H1 (cell line): ENCODE measurements at regions not wholly inside any gene's neighbourhood (a gene's known extent, or its start where the extent isn't known, plus 50 kb on each side); places are given as distances from the start of the nearest gene placed in this dataset.

ENCODE experiments used
- CTCF ChIA-PET: fragments of 300-600 bp; sonication (Branson Sonifier 250); formaldehyde crosslinking; loops from one replicate; lab custom pipeline; 2021; ENCODE audit not compliant: partially characterized antibody; lab: Charles Lee
- POLR2A ChIA-PET: fragments of 300-600 bp; sonication (Branson Sonifier 250); formaldehyde crosslinking; loops from one replicate; lab custom pipeline; 2021; ENCODE audit warnings: inconsistent platforms; ENCODE audit not compliant: partially characterized antibody; lab: Charles Lee
- DNase-seq, 2 experiments: peaks; one replicate each; pipeline versions ENCODE4 v3.0.0 to v3.0.0-alpha.2; 2010 to 2022; ENCODE audit warnings: low spot score in 2 of 2, low read depth in 1 of 2, mixed read lengths in 1 of 2
- FAIRE-seq: peaks from 2 replicates; lab custom pipeline; 2011; peaks lifted over from hg19 to GRCh38; lab: Jason Lieb, UNC
- H2AFZ ChIP-seq: 2 replicates; pipeline ENCODE4 v1.8.1; 2012; ENCODE audit warnings: low read length, inconsistent platforms
- H2AK5ac ChIP-seq: 2 replicates; pipeline ENCODE4 v1.6.1; 2013; ENCODE audit warnings: low read depth, low read length
- H2BK120ac ChIP-seq: replicated peaks from 2 replicates; pipeline ENCODE3; 2013; ENCODE audit warnings: low read depth, low read length, inconsistent platforms
- H2BK12ac ChIP-seq: 2 replicates; pipeline ENCODE4 v1.6.1; 2013; ENCODE audit warnings: low read depth, low read length
- H2BK15ac ChIP-seq: 2 replicates; pipeline ENCODE4 v1.6.1; 2013; ENCODE audit warnings: low read length
- H2BK20ac ChIP-seq: 2 replicates; pipeline ENCODE4 v1.6.1; 2013; ENCODE audit warnings: low read length
- H2BK5ac ChIP-seq: 2 replicates; pipeline ENCODE4 v1.6.1; 2013; ENCODE audit warnings: low read depth, low read length
- H3K14ac ChIP-seq: 2 replicates; pipeline ENCODE4 v1.6.1; 2013; ENCODE audit warnings: inconsistent platforms; ENCODE audit not compliant: insufficient read length
- H3K18ac ChIP-seq: 2 replicates; pipeline ENCODE4 v1.6.1; 2013; ENCODE audit warnings: low read length; ENCODE audit errors: extremely low read depth
- H3K23ac ChIP-seq: 2 replicates; pipeline ENCODE4 v1.6.1; 2013; ENCODE audit warnings: inconsistent platforms; ENCODE audit not compliant: insufficient read length
- H3K23me2 ChIP-seq: 2 replicates; pipeline ENCODE4 v1.6.1; 2013; ENCODE audit warnings: low read depth, low read length
- H3K27ac ChIP-seq: 2 replicates; pipeline ENCODE4 v1.6.1; 2011; ENCODE audit warnings: low read depth, low read length, inconsistent platforms
- H3K27me3 ChIP-seq, 4 experiments: replicated peaks in 1 of 4; 1 replicate in 1 of 4; 2 replicates in 3 of 4; pipeline versions ENCODE4 v1.6.1 to v1.8.1; 2011 to 2013; ENCODE audit warnings: low read length in 3 of 4, mild to moderate bottlenecking in 3 of 4, inconsistent platforms in 2 of 4, mixed read lengths in 2 of 4, moderate library complexity in 1 of 4; ENCODE audit not compliant: control insufficient read depth in 3 of 4, insufficient read depth in 3 of 4; ENCODE audit errors: extremely low read depth in 1 of 4
- H3K36me3 ChIP-seq, 4 experiments: 2 replicates each; pipeline versions ENCODE4 v1.6.1 to v1.8.1; 2011 to 2013; ENCODE audit warnings: mild to moderate bottlenecking in 4 of 4, low read length in 3 of 4, moderate library complexity in 2 of 4, control low read depth in 1 of 4, inconsistent platforms in 1 of 4; ENCODE audit not compliant: insufficient read depth in 4 of 4, control insufficient read depth in 2 of 4
- H3K4ac ChIP-seq: replicated peaks from 2 replicates; pipeline ENCODE3; 2013; ENCODE audit warnings: low read length, low read depth, mixed read lengths, inconsistent platforms; ENCODE audit not compliant: insufficient read length
- H3K4me1 ChIP-seq, 4 experiments: replicated peaks in 1 of 4; 1 replicate in 1 of 4; 2 replicates in 3 of 4; pipeline versions ENCODE4 v1.6.1 to v1.8.1; 2011 to 2013; ENCODE audit warnings: low read length in 3 of 4, inconsistent platforms in 2 of 4, mixed read lengths in 1 of 4; ENCODE audit not compliant: insufficient read depth in 4 of 4, control insufficient read depth in 3 of 4
- H3K4me2 ChIP-seq, 2 experiments: 2 replicates each; pipeline versions ENCODE4 v1.6.1 to v1.8.1; 2011 to 2013; ENCODE audit warnings: low read depth in 2 of 2, low read length in 2 of 2, control low read depth in 1 of 2, inconsistent platforms in 1 of 2, mild to moderate bottlenecking in 1 of 2; ENCODE audit not compliant: insufficient read depth in 1 of 2
- H3K4me3 ChIP-seq, 4 experiments: fragments of 200-600, 300-600 bp in 1 of 4; sonication (generic), shearing (Covaris generic), sonication (Bioruptor Twin) in 1 of 4; 2 replicates each; pipeline versions ENCODE4 v1.5.1 to v1.8.1; 2011 to 2016; ENCODE audit warnings: low read length in 4 of 4, low read depth in 3 of 4, control low read depth in 2 of 4, inconsistent platforms in 2 of 4, mild to moderate bottlenecking in 2 of 4, mixed read lengths in 1 of 4, moderate library complexity in 1 of 4; ENCODE audit not compliant: insufficient read depth in 2 of 4; ENCODE audit errors: extremely low read depth in 1 of 4
- H3K56ac ChIP-seq: replicated peaks from 2 replicates; pipeline ENCODE3; 2013; ENCODE audit warnings: low read depth, mild to moderate bottlenecking, mixed read lengths, low read length, inconsistent platforms; ENCODE audit not compliant: insufficient read length
- H3K79me1 ChIP-seq: 2 replicates; pipeline ENCODE4 v1.6.1; 2013; ENCODE audit warnings: low read depth, low read length, control low read depth
- H3K79me2 ChIP-seq, 2 experiments: 2 replicates each; pipeline versions ENCODE4 v1.6.1 to v1.8.1; 2012 to 2013; ENCODE audit warnings: low read length in 2 of 2, mild to moderate bottlenecking in 2 of 2, inconsistent platforms in 1 of 2; ENCODE audit not compliant: insufficient read depth in 2 of 2, control insufficient read depth in 1 of 2
- H3K9ac ChIP-seq, 4 experiments: replicated peaks in 1 of 4; 1 replicate in 1 of 4; 2 replicates in 3 of 4; pipeline versions ENCODE4 v1.6.1 to v1.8.1; 2011 to 2013; ENCODE audit warnings: low read depth in 3 of 4, low read length in 3 of 4, control low read depth in 2 of 4, mild to moderate bottlenecking in 2 of 4, moderate library complexity in 2 of 4, inconsistent platforms in 1 of 4; ENCODE audit errors: extremely low read depth in 1 of 4
- H3K9me3 ChIP-seq, 2 experiments: 2 replicates each; pipeline versions ENCODE4 v1.6.1 to v1.8.1; 2012 to 2013; ENCODE audit warnings: mild to moderate bottlenecking in 2 of 2, moderate library complexity in 2 of 2, control low read depth in 1 of 2, inconsistent platforms in 1 of 2, low read depth in 1 of 2, low read length in 1 of 2, mixed read lengths in 1 of 2; ENCODE audit not compliant: insufficient read depth in 2 of 2
- H4K20me1 ChIP-seq, 2 experiments: replicated peaks in 1 of 2; 2 replicates each; pipeline versions ENCODE3 to v1.8.1; 2011 to 2013; ENCODE audit warnings: inconsistent platforms in 2 of 2, low read length in 2 of 2, mild to moderate bottlenecking in 1 of 2; ENCODE audit not compliant: insufficient read depth in 2 of 2, control insufficient read depth in 1 of 2
- H4K5ac ChIP-seq: 2 replicates; pipeline ENCODE4 v1.6.1; 2013; ENCODE audit warnings: low read length, low read depth, mixed read lengths, inconsistent platforms; ENCODE audit not compliant: insufficient read length
- H4K8ac ChIP-seq: 2 replicates; pipeline ENCODE4 v1.8.0; 2013; ENCODE audit warnings: mild to moderate bottlenecking, moderate library complexity, low read length, inconsistent platforms; ENCODE audit not compliant: insufficient read depth; ENCODE audit errors: extremely low read depth
- H4K91ac ChIP-seq: replicated peaks from 2 replicates; pipeline ENCODE3; 2013; ENCODE audit warnings: low read length, mixed read lengths, inconsistent platforms; ENCODE audit not compliant: insufficient read length
- HDAC2 ChIP-seq, 2 experiments: fragments of 300-600 bp in 1 of 2; sonication (generic) in 1 of 2; IDR thresholded peaks; 2 replicates each; pipeline ENCODE4 v1.6.1; 2011 to 2012; ENCODE audit warnings: low read depth in 2 of 2, low read length in 2 of 2, mild to moderate bottlenecking in 2 of 2, moderate library complexity in 2 of 2, borderline replicate concordance in 1 of 2, inconsistent platforms in 1 of 2
- MAX ChIP-seq: IDR thresholded peaks from 2 replicates; pipeline ENCODE4 v1.6.1; 2012; ENCODE audit warnings: inconsistent platforms
- POLR2A ChIP-seq, 2 experiments: IDR thresholded peaks; 1 replicate in 1 of 2; 2 replicates in 1 of 2; pipeline ENCODE4 v1.6.1; 2011; ENCODE audit warnings: low read depth in 2 of 2, low read length in 2 of 2, mild to moderate bottlenecking in 2 of 2; ENCODE audit errors: control extremely low read depth in 1 of 2
- RNF2 ChIP-seq: fragments of 200-900, 300-1000 bp; sonication (generic); IDR thresholded peaks from 2 replicates; pipeline ENCODE4 v1.7.1; 2016; ENCODE audit warnings: borderline replicate concordance, low read depth, mild to moderate bottlenecking, antibody characterized with exemption, low read length; ENCODE audit not compliant: poor library complexity, severe bottlenecking; ENCODE audit errors: missing control alignments
- SIRT6 ChIP-seq: IDR thresholded peaks from one replicate; pipeline ENCODE4 v1.7.1; 2012; ENCODE audit warnings: low read length, inconsistent platforms
- SIX5 ChIP-seq: IDR thresholded peaks from 2 replicates; pipeline ENCODE4 v1.6.1; 2011; ENCODE audit warnings: mild to moderate bottlenecking, low read depth, low read length
- SP4 ChIP-seq: IDR thresholded peaks from 2 replicates; pipeline ENCODE4 v1.6.1; 2012; ENCODE audit warnings: low read length, inconsistent platforms
- TAF7 ChIP-seq: optimal IDR thresholded peaks from 2 replicates; pipeline ENCODE3; 2011; ENCODE audit warnings: low read depth, mild to moderate bottlenecking, inconsistent platforms, low read length, moderate library complexity, borderline replicate concordance
- TBP ChIP-seq: IDR thresholded peaks from 2 replicates; pipeline ENCODE4 v1.6.1; 2011; ENCODE audit warnings: low read depth, low read length, improper control_type of control experiment
- WGBS, 2 experiments: shearing (Covaris generic) in 1 of 2; methylation state at CpG; one replicate each; pipeline versions ENCODE4 v1.1.6 to v1.1.7; 2013 to 2015; ENCODE audit warnings: low lambda C conversion rate in 2 of 2, mixed read lengths in 2 of 2, inconsistent platforms in 1 of 2, low coverage in 1 of 2, missing lambda C conversion rate in 1 of 2; ENCODE audit not compliant: insufficient replicate concordance in 2 of 2, insufficient coverage in 1 of 2, insufficient read length in 1 of 2; ENCODE audit errors: extremely low coverage in 1 of 2, missing lambda C conversion rate in 1 of 2; 5-methylcytosine and 5-hydroxymethylcytosine counted together

GRCh38 chr14:82341261-82341810, 807.7 kb upstream of the SEL1L start:
- Histone ChIP-seq H4K8ac (no peak overlapping the region), H3K36me3 (no peaks in the 10 kb centered on the region), H2BK5ac (no peak overlapping the region), H3K23ac (no peak overlapping the region), H2AFZ (no peak overlapping the region), H4K5ac (no peak overlapping the region), H3K27ac (no peak overlapping the region), H3K9me3 (0 out of 4 replicates have a peak, but pooled peaks cover 0 to 2% of the 10 kb centered on the region in 2 experiments), H3K14ac (no peak overlapping the region), H2AK5ac (no peak overlapping the region), H3K4ac (no peak overlapping the region), H4K91ac (no peak overlapping the region), H3K4me3 (no peak overlapping the region), H3K4me1 (no peaks in the 10 kb centered on the region), H4K20me1 (no peaks in the 10 kb centered on the region), H3K23me2 (no peaks in the 10 kb centered on the region), H3K9ac (no peak overlapping the region), H3K79me1 (no peaks in the 10 kb centered on the region), H3K4me2 (no peak overlapping the region), H3K79me2 (no peaks in the 10 kb centered on the region), H3K56ac (no peak overlapping the region), H2BK20ac (no peak overlapping the region), H2BK15ac (no peak overlapping the region), H3K18ac (no peak overlapping the region), H2BK12ac (no peak overlapping the region), H3K27me3 (peaks cover 0 to 2% (median 0%) of the 10 kb centered on the region in 4 experiments; a peak in 1 of 7 replicates), H2BK120ac (no peak overlapping the region)
- ChIA-PET POLR2A (no interaction called here), CTCF (interaction anchor here (0.9 kb wide), 1 partner anchor 223 kb away, joined by 4 read pairs; no protein-coding TSS in a partner anchor)
- TF ChIP-seq RNF2 = no peak
- TF ChIP-seq TBP = no peak
- TF ChIP-seq HDAC2 (IDR thresholded peaks at IDR 0.05; ENCODE audit: borderline replicate concordance in 1 of 2, low read depth in 2 of 2, low read length in 2 of 2) = no peak
- TF ChIP-seq SIX5 = no peak
- no peak for TF ChIP-seq TAF7
- no peak for TF ChIP-seq MAX
- no peak for TF ChIP-seq POLR2A (IDR thresholded peaks at IDR 0.05; ENCODE audit: control extremely low read depth in 1 of 2, low read depth in 2 of 2, low read length in 2 of 2)
- TF ChIP-seq SP4 = no peak
- no peak for TF ChIP-seq SIRT6
- DNase-seq (no peak), FAIRE-seq (no peak)
- WGBS, 2 experiments = 94% methylated on average over 2 of the region's 2 CpGs; no CpG with 5 or more reads in 1 of the 2 experiments
